CD4-positive, alpha-beta T cell (primary cell): ENCODE measurements at regions not wholly inside any gene's neighbourhood (a gene's known extent, or its start where the extent isn't known, plus 50 kb on each side); places are given as distances from the start of the nearest gene placed in this dataset.

Experiments used
- ATAC-seq: fragments of 200-7000 bp; cut with Tn5 transposase; one replicate; pipeline ENCODE4 v1.10.0; 2022; ENCODE audit warnings: mild to moderate bottlenecking; ENCODE audit not compliant: poor library complexity
- CTCF ChIA-PET: fragments of 350-600 bp; sonication (Branson Sonifier 250); formaldehyde crosslinking; loops from one replicate; lab custom pipeline; 2021; ENCODE audit warnings: antibody characterized with exemption, inconsistent platforms; lab: Charles Lee
- POLR2A ChIA-PET: fragments of 350-600 bp; sonication (Branson Sonifier 250); formaldehyde crosslinking; loops from one replicate; lab custom pipeline; 2021; ENCODE audit warnings: antibody characterized with exemption, inconsistent platforms; lab: Charles Lee
- DNase-seq, 14 experiments: peaks; one replicate each; pipeline ENCODE4 v3.0.0-alpha.2; 2013 to 2020; ENCODE audit warnings: mixed read lengths in 2 of 14
- H3K27ac ChIP-seq, 2 donors: one replicate each; pipeline versions ENCODE4 v1.5.1 to v1.7.0; 2013; ENCODE audit warnings: low read length in 2 of 2, low read depth in 1 of 2, mild to moderate bottlenecking in 1 of 2
- H3K27me3 ChIP-seq, 2 experiments: 1 replicate in 1 of 2; 2 replicates in 1 of 2; pipeline versions ENCODE4 v1.6.1 to v1.7.0; 2013; ENCODE audit warnings: low read length in 2 of 2, control low read depth in 1 of 2, mild to moderate bottlenecking in 1 of 2, moderate library complexity in 1 of 2; ENCODE audit not compliant: insufficient read depth in 2 of 2, control insufficient read depth in 1 of 2
- H3K36me3 ChIP-seq: one replicate; pipeline ENCODE4 v1.6.1; 2013; ENCODE audit warnings: low read length, control low read depth; ENCODE audit not compliant: insufficient read depth
- H3K4me1 ChIP-seq: one replicate; pipeline ENCODE4 v1.6.1; 2013; ENCODE audit warnings: low read length, control low read depth; ENCODE audit not compliant: insufficient read depth
- H3K4me3 ChIP-seq: one replicate; pipeline ENCODE4 v1.5.1; 2013; ENCODE audit warnings: mild to moderate bottlenecking, low read length, moderate library complexity
- H3K9me3 ChIP-seq, 2 experiments: 1 replicate in 1 of 2; 2 replicates in 1 of 2; pipeline versions ENCODE4 v1.6.1 to v1.7.0; 2013; ENCODE audit warnings: low read length in 2 of 2, mild to moderate bottlenecking in 2 of 2, control low read depth in 1 of 2, moderate library complexity in 1 of 2; ENCODE audit not compliant: control insufficient read depth in 1 of 2, insufficient read depth in 1 of 2
- H3K27ac Mint-ChIP-seq: one replicate; pipeline ENCODE4 v1.8.0; 2020; ENCODE audit warnings: mixed read lengths
- H3K27me3 Mint-ChIP-seq: one replicate; pipeline ENCODE4 v1.8.0; 2021; ENCODE audit warnings: mixed read lengths
- H3K36me3 Mint-ChIP-seq: one replicate; pipeline ENCODE4 v1.8.0; 2021; ENCODE audit warnings: low read depth, mixed read lengths
- H3K4me1 Mint-ChIP-seq: one replicate; pipeline ENCODE4 v1.8.0; 2021; ENCODE audit warnings: low read depth, mixed read lengths
- H3K4me3 Mint-ChIP-seq: one replicate; pipeline ENCODE4 v1.8.0; 2020; ENCODE audit warnings: mild to moderate bottlenecking, mixed read lengths
- H3K9me3 Mint-ChIP-seq: one replicate; pipeline ENCODE4 v1.8.0; 2020; ENCODE audit warnings: mixed read lengths
- CTCF ChIP-seq: fragments of 200-600 bp; IDR thresholded peaks from one replicate; pipeline ENCODE4 v1.8.0; 2022; ENCODE audit warnings: antibody characterized with exemption, mild to moderate bottlenecking
- intact Hi-C, 2 experiments: fragments of 100-400 bp; cut with DNase I in 1 of 2; cut with micrococcal nuclease in 1 of 2; formaldehyde crosslinking; loops; one replicate each; pipeline versions ENCODE4 v1.15.1 to v1.9.0; 2023 to 2025; cut with DNase I, micrococcal nuclease

GRCh38 chr10:45091968-45092367, 91.2 kb downstream of the ZNF22 start:
- ATAC-seq (no peak), DNase-seq (no peak)
- intact Hi-C loops = no loop called here
- peaks cover 55% of the 10 kb centered on the region for H3K27me3 Mint-ChIP-seq
- no peak overlapping the region for H3K4me3 Mint-ChIP-seq
- ChIA-PET CTCF (no interaction called here), POLR2A (no interaction called here)
- H3K36me3 ChIP-seq = no peaks in the 10 kb centered on the region
- H3K27ac Mint-ChIP-seq = no peak overlapping the region
- no peaks in the 10 kb centered on the region for H3K9me3 Mint-ChIP-seq
- no peaks in the 10 kb centered on the region for H3K4me1 Mint-ChIP-seq
- H3K9me3 ChIP-seq = no peaks in the 10 kb centered on the region
- no peaks in the 10 kb centered on the region for H3K36me3 Mint-ChIP-seq
- TF ChIP-seq CTCF = no peak
- H3K27me3 ChIP-seq = peaks cover 14 to 18% of the 10 kb centered on the region in 2 experiments
- H3K27ac ChIP-seq = no peak overlapping the region
- H3K4me3 ChIP-seq = no peak overlapping the region
- no peaks in the 10 kb centered on the region for H3K4me1 ChIP-seq

- ATAC-seq (no peak), DNase-seq (no peak)
- intact Hi-C loops = no loop called here
- no peak overlapping the region for H3K27ac Mint-ChIP-seq
- Histone ChIP-seq H3K4me1 (no peaks in the 10 kb centered on the region), H3K27me3 (peaks cover 14 to 23% of the 10 kb centered on the region in 2 experiments), H3K4me3 (no peak overlapping the region), H3K27ac (no peak overlapping the region), H3K9me3 (no peaks in the 10 kb centered on the region), H3K36me3 (no peaks in the 10 kb centered on the region)
- peaks cover 68% of the 10 kb centered on the region for H3K27me3 Mint-ChIP-seq
- no peak for TF ChIP-seq CTCF
- no peak overlapping the region for H3K4me3 Mint-ChIP-seq
- H3K9me3 Mint-ChIP-seq = no peaks in the 10 kb centered on the region
- H3K4me1 Mint-ChIP-seq = no peaks in the 10 kb centered on the region
- ChIA-PET POLR2A (no interaction called here), CTCF (no interaction called here)
- no peaks in the 10 kb centered on the region for H3K36me3 Mint-ChIP-seq
These were observed 93.2 kb downstream of the ZNF22 start for GRCh38 chr10:45093945-45094344.

- ATAC-seq (no peak), DNase-seq (no peak)
- H3K4me3 ChIP-seq = no peak overlapping the region
- H3K36me3 Mint-ChIP-seq = no peaks in the 10 kb centered on the region
- H3K9me3 Mint-ChIP-seq = no peaks in the 10 kb centered on the region
- H3K36me3 ChIP-seq = no peaks in the 10 kb centered on the region
- no peaks in the 10 kb centered on the region for H3K9me3 ChIP-seq
- peaks cover 14 to 30% of the 10 kb centered on the region in 2 experiments for H3K27me3 ChIP-seq
- H3K4me1 Mint-ChIP-seq = no peaks in the 10 kb centered on the region
- ChIA-PET POLR2A (no interaction called here), CTCF (no interaction called here)
- H3K27me3 Mint-ChIP-seq = peaks cover 76% of the 10 kb centered on the region
- H3K27ac Mint-ChIP-seq = no peak overlapping the region
- no peak overlapping the region for H3K4me3 Mint-ChIP-seq
- H3K27ac ChIP-seq = no peak overlapping the region
- no peak for TF ChIP-seq CTCF
- intact Hi-C loops = no loop called here
- no peaks in the 10 kb centered on the region for H3K4me1 ChIP-seq
These were observed 94.6 kb downstream of the ZNF22 start for GRCh38 chr10:45095286-45095685.
